ENCODE measurements at regions not wholly inside any gene's neighbourhood (a gene's known extent, or its start where the extent isn't known, plus 50 kb on each side); places are given as distances from the start of the nearest gene placed in this dataset.
A peak's percentile ranks its signal among the peaks of the same experiment; 100 is the strongest.

GRCh38 chr3:26460985-26461384 lies 161.6 kb upstream of the LRRC3B start:
- H3K4me3 ChIP-seq: no peak overlapping the region
- no peak for ATAC-seq (ENCODE audit: insufficient read depth, low FRiP score)
- H3K9me3 ChIP-seq (ENCODE audit: control insufficient read depth in 4 of 4, insufficient read depth in 3 of 4, low read length in 3 of 4): peaks cover 0 to 2% (median 0%) of the 10 kb centered on the region in 4 donors
- H3K27me3 ChIP-seq (ENCODE audit: control insufficient read depth in 3 of 3, insufficient read depth in 3 of 3, low read length in 2 of 3): no peaks in the 10 kb centered on the region
- no peak for DNase-seq
- H3K4me1 ChIP-seq (ENCODE audit: control insufficient read depth in 5 of 5, insufficient read depth in 5 of 5, low read length in 5 of 5): no peaks in the 10 kb centered on the region
- 26 to 54% methylated on average over 3 of the region's 3 CpGs for WGBS, 2 donors
- H3K36me3 ChIP-seq (ENCODE audit: control insufficient read depth in 4 of 4, insufficient read depth in 4 of 4, low read length in 4 of 4): no peaks in the 10 kb centered on the region
- TF ChIP-seq CTCF (IDR thresholded peaks at IDR 0.05; ENCODE audit: control extremely low read depth, extremely low read depth): no peak
- no peak overlapping the region for H3K9ac ChIP-seq (ENCODE audit: insufficient read depth in 1 of 2, low read length in 2 of 2)
- H3K27ac ChIP-seq (ENCODE audit: low read depth in 1 of 2, low read length in 1 of 2): no peak overlapping the region

- Histone ChIP-seq H3K4me1 (ENCODE audit: control insufficient read depth in 5 of 5, insufficient read depth in 5 of 5, low read length in 5 of 5) (no peaks in the 10 kb centered on the region), H3K36me3 (ENCODE audit: control insufficient read depth in 4 of 4, insufficient read depth in 4 of 4, low read length in 4 of 4) (no peaks in the 10 kb centered on the region), H3K27me3 (ENCODE audit: control insufficient read depth in 3 of 3, insufficient read depth in 3 of 3, low read length in 2 of 3) (no peaks in the 10 kb centered on the region), H3K4me3 (no peak overlapping the region), H3K27ac (ENCODE audit: low read depth in 1 of 2, low read length in 1 of 2) (no peak overlapping the region), H3K9ac (ENCODE audit: insufficient read depth in 1 of 2, low read length in 2 of 2) (no peak overlapping the region), H3K9me3 (ENCODE audit: control insufficient read depth in 4 of 4, insufficient read depth in 3 of 4, low read length in 3 of 4) (peaks cover 0 to 3% (median 0%) of the 10 kb centered on the region in 4 donors)
- ATAC-seq (ENCODE audit: insufficient read depth, low FRiP score) (no peak), DNase-seq (peak in 2 of 3 donors; percentile 4 to 26)
- TF ChIP-seq CTCF (IDR thresholded peaks at IDR 0.05; ENCODE audit: control extremely low read depth, extremely low read depth): no peak
- 88 to 89% methylated on average over 6 of the region's 6 CpGs for WGBS, 2 donors
Measured at GRCh38 chr3:26472345-26472744, 150.2 kb upstream of the LRRC3B start.

- no peaks in the 10 kb centered on the region for H3K4me1 ChIP-seq (ENCODE audit: control insufficient read depth in 5 of 5, insufficient read depth in 5 of 5, low read length in 5 of 5)
- H3K4me3 ChIP-seq: no peak overlapping the region
- H3K36me3 ChIP-seq (ENCODE audit: control insufficient read depth in 4 of 4, insufficient read depth in 4 of 4, low read length in 4 of 4): no peaks in the 10 kb centered on the region
- no peak for DNase-seq
- no peaks in the 10 kb centered on the region for H3K27me3 ChIP-seq (ENCODE audit: control insufficient read depth in 3 of 3, insufficient read depth in 3 of 3, low read length in 2 of 3)
- no peak overlapping the region for H3K9ac ChIP-seq (ENCODE audit: insufficient read depth in 1 of 2, low read length in 2 of 2)
- no peaks in the 10 kb centered on the region for H3K9me3 ChIP-seq (ENCODE audit: control insufficient read depth in 4 of 4, insufficient read depth in 3 of 4, low read length in 3 of 4)
- ATAC-seq (ENCODE audit: insufficient read depth, low FRiP score): no peak
- no peak for TF ChIP-seq CTCF (IDR thresholded peaks at IDR 0.05; ENCODE audit: control extremely low read depth, extremely low read depth)
- WGBS, 2 donors: 93% methylated on average over 3 of the region's 3 CpGs
- H3K27ac ChIP-seq (ENCODE audit: low read depth in 1 of 2, low read length in 1 of 2): no peak overlapping the region
Measured at GRCh38 chr3:26474706-26475105, 147.9 kb upstream of the LRRC3B start.

- H3K4me1 ChIP-seq (ENCODE audit: control insufficient read depth in 5 of 5, insufficient read depth in 5 of 5, low read length in 5 of 5): no peaks in the 10 kb centered on the region
- no peak for ATAC-seq (ENCODE audit: insufficient read depth, low FRiP score)
- no peak overlapping the region for H3K27ac ChIP-seq (ENCODE audit: low read depth in 1 of 2, low read length in 1 of 2)
- no peaks in the 10 kb centered on the region for H3K9me3 ChIP-seq (ENCODE audit: control insufficient read depth in 4 of 4, insufficient read depth in 3 of 4, low read length in 3 of 4)
- no peak overlapping the region for H3K9ac ChIP-seq (ENCODE audit: insufficient read depth in 1 of 2, low read length in 2 of 2)
- no peak overlapping the region for H3K4me3 ChIP-seq
- no peaks in the 10 kb centered on the region for H3K27me3 ChIP-seq (ENCODE audit: control insufficient read depth in 3 of 3, insufficient read depth in 3 of 3, low read length in 2 of 3)
- no peak for TF ChIP-seq CTCF (IDR thresholded peaks at IDR 0.05; ENCODE audit: control extremely low read depth, extremely low read depth)
- DNase-seq: no peak
- no peaks in the 10 kb centered on the region for H3K36me3 ChIP-seq (ENCODE audit: control insufficient read depth in 4 of 4, insufficient read depth in 4 of 4, low read length in 4 of 4)
Measured at GRCh38 chr3:26480377-26480776, 142.2 kb upstream of the LRRC3B start.
